ENCODE measurements at regions not wholly inside any gene's neighbourhood (a gene's known extent, or its start where the extent isn't known, plus 50 kb on each side); places are given as distances from the start of the nearest gene placed in this dataset.
"Not testable (repeated sequence)": the region's sequence is repeated elsewhere in the genome, so short reads cannot be mapped to it uniquely, and the experiment has no call there.

DNA sequence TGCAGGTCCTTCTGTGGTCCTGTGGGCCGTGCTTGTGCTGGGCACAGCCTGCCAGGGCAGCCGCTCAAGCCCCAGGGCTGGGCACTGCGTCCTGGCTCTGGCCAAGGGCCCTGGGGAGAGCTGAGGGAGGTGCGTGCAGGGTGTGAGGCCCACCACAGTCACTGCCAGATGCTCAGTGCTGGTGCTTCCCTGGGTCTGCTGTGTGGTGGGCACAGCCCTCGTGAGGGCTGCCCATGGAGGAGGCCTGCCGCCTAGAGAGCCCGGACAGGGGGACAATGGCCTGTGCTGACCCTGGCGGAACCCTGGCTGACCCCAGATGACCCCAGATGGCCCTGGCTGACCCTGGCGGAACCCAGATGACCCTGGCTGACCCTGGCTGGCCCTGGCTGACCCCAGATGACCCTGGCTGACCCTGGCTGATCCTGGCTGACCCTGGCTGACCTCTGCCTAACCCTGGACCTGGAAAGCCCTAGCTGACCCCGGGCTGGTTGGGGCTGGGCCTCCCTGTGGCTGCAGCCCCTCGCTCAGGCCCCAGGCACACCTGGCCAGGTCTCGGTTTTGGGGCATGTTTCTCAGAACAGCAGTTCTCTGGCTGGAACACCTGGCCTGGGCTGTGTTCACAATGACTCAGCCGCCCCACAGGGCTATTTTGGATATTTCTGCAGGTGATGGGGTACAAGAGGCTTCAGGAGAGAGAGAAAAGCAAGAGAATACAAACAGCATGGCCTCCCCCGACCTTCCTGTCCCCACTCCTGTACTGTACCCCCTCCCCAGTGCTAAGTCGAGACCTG, 55.4 kb downstream of the TMEM121 start:
- DNase-seq (peak in 1 of 6 donors; percentile 45), FAIRE-seq (no peak), ATAC-seq (no peak)
- H3K4me3 ChIP-seq = no peak overlapping the region
- no peak overlapping the region for H3K27ac ChIP-seq
- WGBS, 2 donors = 73 to 82% methylated on average over 15 of the region's 15 CpGs
- no peak for TF ChIP-seq CTCF (IDR thresholded peaks at IDR 0.05)
- H3K36me3 ChIP-seq = no peaks in the 10 kb centered on the region
- H3K9me3 ChIP-seq = no peaks in the 10 kb centered on the region
- H3K27me3 ChIP-seq = no peaks in the 10 kb centered on the region
- intact Hi-C loops (cut with DNase I) = loop anchor here in 1 of 3 donors (10.0 kb wide), 1 partner anchor 123 kb away; no protein-coding TSS in a partner anchor
- H3K4me1 ChIP-seq = no peaks in the 10 kb centered on the region

DNA sequence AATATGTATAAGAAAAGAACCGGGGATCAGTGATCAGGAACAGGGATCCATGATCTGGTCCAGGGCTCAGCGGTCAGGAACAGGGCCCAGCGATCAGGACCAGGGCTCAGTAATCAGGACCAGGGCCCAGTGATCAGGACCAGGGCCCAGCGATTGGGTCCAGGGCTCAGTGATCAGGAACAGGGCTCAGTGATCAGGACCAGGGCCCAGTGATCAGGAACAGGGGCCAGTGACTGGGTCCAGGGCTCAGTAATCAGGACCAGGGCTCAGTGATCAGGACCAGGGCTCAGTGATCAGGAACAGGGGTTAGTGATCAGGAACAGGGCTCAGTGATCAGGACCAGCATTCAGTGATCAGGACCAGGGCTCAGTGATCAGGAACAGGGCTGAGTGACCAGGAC, 56.3 kb downstream of the TMEM121 start:
- TF ChIP-seq CTCF (IDR thresholded peaks at IDR 0.05) = no peak
- H3K36me3 ChIP-seq = no peaks in the 10 kb centered on the region
- no peaks in the 10 kb centered on the region for H3K4me1 ChIP-seq
- no peaks in the 10 kb centered on the region for H3K27me3 ChIP-seq
- peak in 1 of 6 donors; percentile 44 for DNase-seq
- no peak overlapping the region for H3K27ac ChIP-seq
- no peak overlapping the region for H3K4me3 ChIP-seq
- intact Hi-C loops (cut with DNase I) = loop anchor here in 1 of 3 donors (10.0 kb wide), 1 partner anchor 122 kb away; no protein-coding TSS in a partner anchor
- ATAC-seq = peak in 2 of 4 donors; percentile 35 to 60
- H3K9me3 ChIP-seq = no peaks in the 10 kb centered on the region
- 78 to 81% methylated on average over 4 of the region's 4 CpGs for WGBS, 2 donors
- FAIRE-seq = no peak

DNA sequence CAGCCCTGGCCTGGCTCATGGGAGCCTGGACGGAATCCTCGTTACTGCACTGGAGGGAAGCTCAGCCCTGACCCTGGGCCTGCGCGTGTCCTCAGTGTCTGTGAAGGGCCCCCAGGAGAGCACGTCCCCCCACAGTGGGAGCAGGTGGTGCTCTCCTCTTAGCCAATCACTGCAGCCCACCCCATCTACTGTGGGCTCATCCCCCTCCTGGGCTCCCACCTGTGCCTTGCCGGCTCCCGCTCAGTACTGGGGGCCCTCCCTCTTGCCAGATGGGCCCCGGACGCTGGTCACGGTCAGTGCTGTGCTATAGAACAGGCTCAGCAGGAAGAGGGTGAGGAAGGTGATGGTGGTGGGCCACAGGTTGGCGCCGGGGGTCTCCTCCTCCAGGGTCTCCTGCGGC, 57.5 kb downstream of the TMEM121 start:
- intact Hi-C loops (cut with DNase I) = loop anchor here in 1 of 3 donors (10.0 kb wide), 1 partner anchor 121 kb away; no protein-coding TSS in a partner anchor
- FAIRE-seq, H3K4me1 ChIP-seq, ATAC-seq, H3K27ac ChIP-seq, H3K9me3 ChIP-seq, H3K36me3 ChIP-seq, H3K27me3 ChIP-seq, H3K4me3 ChIP-seq: not testable (repeated sequence)
- 86 to 97% methylated on average over 8 to 10 of the region's 13 CpGs for WGBS, 2 donors
- DNase-seq = peak in 1 of 6 donors; percentile 44

GRCh38 chr14:105585290-105585689, 58.9 kb downstream of the TMEM121 start:
- H3K9me3 ChIP-seq, FAIRE-seq, H3K27ac ChIP-seq, ATAC-seq, DNase-seq, H3K36me3 ChIP-seq, H3K4me1 ChIP-seq, H3K27me3 ChIP-seq, H3K4me3 ChIP-seq: not testable (repeated sequence)
- WGBS, 2 donors = 58 to 74% methylated on average over 2 of the region's 2 CpGs
- intact Hi-C loops (cut with DNase I) = loop anchor here (5.0 to 10.0 kb wide), 2 partner anchors 120 to 122 kb away; no protein-coding TSS in a partner anchor

- WGBS, 2 donors = 42 to 59% methylated on average over 5 of the region's 5 CpGs
- H3K4me3 ChIP-seq, H3K9me3 ChIP-seq, H3K27ac ChIP-seq, H3K27me3 ChIP-seq, H3K36me3 ChIP-seq, ATAC-seq, H3K4me1 ChIP-seq, DNase-seq, FAIRE-seq: not testable (repeated sequence)
- intact Hi-C loops (cut with DNase I) = loop anchor here (5.0 to 10.0 kb wide), 2 partner anchors 119 to 122 kb away; no protein-coding TSS in a partner anchor
These were observed 59.3 kb downstream of the TMEM121 start for GRCh38 chr14:105585722-105586121.

GRCh38 chr14:105586144-105586872, 59.9 kb downstream of the TMEM121 start:
- not testable (repeated sequence) for H3K4me1 ChIP-seq, FAIRE-seq, H3K27me3 ChIP-seq, H3K36me3 ChIP-seq, H3K9me3 ChIP-seq, H3K4me3 ChIP-seq, H3K27ac ChIP-seq, ATAC-seq, DNase-seq
- intact Hi-C loops (cut with DNase I) = loop anchor here (5.0 to 10.0 kb wide), 2 partner anchors 118 to 121 kb away; no protein-coding TSS in a partner anchor
- 36 to 47% methylated on average over 7 to 14 of the region's 16 CpGs for WGBS, 2 donors

DNA sequence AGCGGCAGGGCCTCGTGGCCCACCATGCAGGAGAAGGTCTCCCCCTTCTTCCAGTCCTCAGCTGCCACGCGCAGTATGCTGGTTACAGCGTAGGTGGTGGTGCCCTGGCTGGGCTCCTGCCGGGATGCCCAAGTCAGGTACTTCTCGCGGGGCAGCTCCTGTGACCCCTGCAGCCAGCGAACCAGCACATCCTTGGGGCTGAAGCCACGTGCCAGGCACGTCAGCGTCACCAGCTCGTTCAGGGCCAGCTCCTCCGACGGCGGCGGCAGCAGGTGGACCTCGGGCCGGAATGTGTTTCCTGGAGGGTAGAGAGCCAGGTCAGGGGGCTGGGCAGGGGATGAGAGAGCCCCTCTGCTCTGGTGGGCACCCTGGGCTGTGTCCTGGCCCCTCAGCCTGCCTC, 60.7 kb downstream of the TMEM121 start:
- intact Hi-C loops (cut with DNase I) = loop anchor here (5.0 to 10.0 kb wide), 2 partner anchors 118 to 120 kb away; no protein-coding TSS in a partner anchor
- 74% methylated on average over 12 of the region's 19 CpGs; no CpG with 5 or more reads in 1 of the 2 donors for WGBS, 2 donors
- H3K9me3 ChIP-seq, H3K4me1 ChIP-seq, DNase-seq, H3K27ac ChIP-seq, H3K27me3 ChIP-seq, H3K4me3 ChIP-seq, FAIRE-seq, ATAC-seq, H3K36me3 ChIP-seq: not testable (repeated sequence)

DNA sequence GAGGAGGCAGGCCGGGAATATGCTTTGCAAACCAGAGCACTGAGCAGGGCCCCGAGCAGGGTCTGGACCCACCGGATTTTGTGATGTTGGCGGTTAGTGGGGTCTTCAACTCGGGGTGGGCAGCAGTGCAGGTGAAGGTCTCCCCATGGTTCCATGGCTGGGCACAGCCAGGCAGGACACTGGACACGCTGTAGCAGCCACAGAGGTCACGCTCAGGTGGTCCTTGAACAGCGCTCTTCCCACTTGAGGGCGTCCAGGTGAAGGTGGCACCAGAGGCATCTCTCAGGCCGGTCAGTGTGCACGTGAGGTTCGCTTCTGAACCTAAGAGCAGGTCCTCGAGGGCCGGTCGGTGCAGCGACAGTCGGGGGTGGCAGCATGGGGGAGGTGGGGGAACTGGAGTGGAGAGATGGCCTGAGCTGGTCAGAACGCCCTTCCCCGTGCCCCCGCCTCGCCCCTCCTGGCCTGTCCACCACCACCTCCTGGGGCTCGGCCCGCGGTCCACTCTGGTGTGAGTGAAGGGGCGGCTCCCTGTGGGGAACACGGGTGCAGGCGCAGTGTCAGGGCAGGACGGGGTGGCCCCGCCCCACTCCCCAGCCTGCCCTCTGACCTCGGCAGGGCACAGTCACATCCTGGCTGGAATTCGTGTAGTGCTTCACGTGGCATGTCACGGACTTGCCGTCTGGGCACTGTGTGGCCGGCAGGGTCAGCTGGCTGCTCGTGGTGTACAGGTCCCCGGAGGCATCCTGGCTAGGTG, 61.3 kb downstream of the TMEM121 start:
- intact Hi-C loops (cut with DNase I) = loop anchor here (5.0 to 10.0 kb wide), 2 partner anchors 117 to 120 kb away; no protein-coding TSS in a partner anchor
- not testable (repeated sequence) for H3K36me3 ChIP-seq, H3K27me3 ChIP-seq, H3K4me3 ChIP-seq, H3K4me1 ChIP-seq, H3K9me3 ChIP-seq, FAIRE-seq, H3K27ac ChIP-seq, ATAC-seq
- DNase-seq = peak in 1 of 6 donors; percentile 38
- 72 to 73% methylated on average over 21 to 36 of the region's 37 CpGs for WGBS, 2 donors
